T-cell (primary cell): ENCODE measurements at regions not wholly inside any gene's neighbourhood (a gene's known extent, or its start where the extent isn't known, plus 50 kb on each side); places are given as distances from the start of the nearest gene placed in this dataset.
"Not testable (repeated sequence)": the region's sequence is repeated elsewhere in the genome, so short reads cannot be mapped to it uniquely, and the experiment has no call there.

ENCODE experiments used
- ATAC-seq, 4 experiments: fragments of 200-7000 bp in 3 of 4; fragments of 150-1000 bp in 1 of 4; cut with Tn5 transposase; replicated peaks in 1 of 4; 1 replicate in 3 of 4; 2 replicates in 1 of 4; pipeline ENCODE4 v1.10.0; 2021; ENCODE audit warnings: moderate library complexity in 3 of 4, mild to moderate bottlenecking in 2 of 4, moderate number of reproducible peaks in 1 of 4
- CTCF ChIA-PET, 2 donors: fragments of 300-600 bp; sonication (Branson Sonifier 250); formaldehyde crosslinking; loops; one replicate each; lab custom pipeline; 2022; ENCODE audit warnings: antibody characterized with exemption in 2 of 2; lab: Charles Lee
- POLR2A ChIA-PET, 2 donors: fragments of 300-600 bp; sonication (Branson Sonifier 250); formaldehyde crosslinking; loops; one replicate each; lab custom pipeline; 2022; ENCODE audit warnings: antibody characterized with exemption in 2 of 2; lab: Charles Lee
- DNase-seq, 35 experiments: peaks; one replicate each; pipeline versions ENCODE4 v3.0.0 to v3.0.0-alpha.2; 2013 to 2023
- H3K27ac ChIP-seq: one replicate; pipeline ENCODE4 v1.5.1; 2013; ENCODE audit warnings: low read length
- H3K27me3 ChIP-seq, 2 experiments: replicated peaks in 1 of 2; 1 replicate in 1 of 2; 2 replicates in 1 of 2; pipeline versions ENCODE4 v1.6.1 to v1.7.0; 2013; ENCODE audit warnings: low read length in 1 of 2, mixed read lengths in 1 of 2; ENCODE audit not compliant: control insufficient read depth in 2 of 2, insufficient read depth in 2 of 2; ENCODE audit errors: extremely low read depth in 1 of 2
- H3K36me3 ChIP-seq, 2 donors: 1 replicate in 1 of 2; 2 replicates in 1 of 2; pipeline versions ENCODE4 v1.6.1 to v1.7.0; 2013; ENCODE audit warnings: low read length in 1 of 2; ENCODE audit not compliant: control insufficient read depth in 2 of 2, insufficient read depth in 1 of 2; ENCODE audit errors: extremely low read depth in 1 of 2
- H3K4me1 ChIP-seq, 2 experiments: 1 replicate in 1 of 2; 2 replicates in 1 of 2; pipeline versions ENCODE4 v1.6.1 to v1.7.0; 2013; ENCODE audit warnings: low read length in 2 of 2, mixed read lengths in 1 of 2; ENCODE audit not compliant: insufficient read depth in 2 of 2, control insufficient read depth in 1 of 2; ENCODE audit errors: extremely low read depth in 1 of 2
- H3K4me3 ChIP-seq, 2 donors: 1 replicate in 1 of 2; 2 replicates in 1 of 2; pipeline versions ENCODE4 v1.5.1 to v1.7.0; 2013; ENCODE audit warnings: mild to moderate bottlenecking in 2 of 2, low read length in 1 of 2, moderate library complexity in 1 of 2; ENCODE audit not compliant: control insufficient read depth in 1 of 2; ENCODE audit errors: extremely low read depth in 1 of 2
- H3K9me3 ChIP-seq: 2 replicates; pipeline ENCODE4 v1.7.0; 2013
- H3K27ac Mint-ChIP-seq, 2 donors: one replicate each; pipeline ENCODE4 v1.8.0; 2020 to 2021; ENCODE audit warnings: mild to moderate bottlenecking in 2 of 2, mixed read lengths in 2 of 2
- H3K27me3 Mint-ChIP-seq, 2 donors: one replicate each; pipeline ENCODE4 v1.8.0; 2021 to 2022; ENCODE audit warnings: mixed read lengths in 2 of 2
- H3K36me3 Mint-ChIP-seq: one replicate; pipeline ENCODE4 v1.8.0; 2021; ENCODE audit warnings: mixed read lengths
- H3K4me1 Mint-ChIP-seq, 3 donors: one replicate each; pipeline ENCODE4 v1.8.0; 2020 to 2022; ENCODE audit warnings: mixed read lengths in 3 of 3, mild to moderate bottlenecking in 1 of 3
- H3K4me3 Mint-ChIP-seq, 3 donors: one replicate each; pipeline ENCODE4 v1.8.0; 2020 to 2022; ENCODE audit warnings: mild to moderate bottlenecking in 3 of 3, mixed read lengths in 3 of 3, moderate library complexity in 3 of 3
- H3K9me3 Mint-ChIP-seq, 3 donors: one replicate each; pipeline ENCODE4 v1.8.0; 2020 to 2022; ENCODE audit warnings: mixed read lengths in 3 of 3
- WGBS: methylation state at CpG from one replicate; pipeline ENCODE4 v1.1.5; 2013; ENCODE audit warnings: missing lambda C conversion rate; ENCODE audit not compliant: insufficient coverage; 5-methylcytosine and 5-hydroxymethylcytosine counted together

DNA sequence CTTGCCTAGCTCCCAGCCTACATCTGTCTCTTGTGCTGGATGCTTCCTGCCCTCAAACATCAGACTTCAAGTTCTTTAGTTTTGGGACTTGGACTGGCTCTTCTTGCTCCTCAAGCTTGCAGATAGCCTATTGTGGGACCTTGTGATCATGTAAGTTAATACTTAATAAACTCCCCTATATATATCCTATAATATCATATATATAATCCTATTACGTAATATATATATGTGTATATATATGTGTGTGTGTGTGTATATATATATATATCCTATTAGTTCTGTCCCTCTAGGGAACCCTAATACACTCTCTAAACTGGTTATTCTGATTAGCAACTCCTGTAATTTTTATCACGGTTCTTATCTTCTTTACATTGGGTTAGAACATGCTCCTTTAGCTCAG, 274.9 kb upstream of the USP25 start:
- H3K27ac ChIP-seq, H3K27ac Mint-ChIP-seq, H3K4me1 Mint-ChIP-seq, POLR2A ChIA-PET, H3K36me3 Mint-ChIP-seq, H3K4me3 ChIP-seq, H3K9me3 Mint-ChIP-seq, H3K4me3 Mint-ChIP-seq, H3K27me3 ChIP-seq, DNase-seq, H3K4me1 ChIP-seq, H3K36me3 ChIP-seq, H3K9me3 ChIP-seq, ATAC-seq, CTCF ChIA-PET, H3K27me3 Mint-ChIP-seq: not testable (repeated sequence)
- 100% methylated on average over 1 of the region's 2 CpGs for WGBS

DNA sequence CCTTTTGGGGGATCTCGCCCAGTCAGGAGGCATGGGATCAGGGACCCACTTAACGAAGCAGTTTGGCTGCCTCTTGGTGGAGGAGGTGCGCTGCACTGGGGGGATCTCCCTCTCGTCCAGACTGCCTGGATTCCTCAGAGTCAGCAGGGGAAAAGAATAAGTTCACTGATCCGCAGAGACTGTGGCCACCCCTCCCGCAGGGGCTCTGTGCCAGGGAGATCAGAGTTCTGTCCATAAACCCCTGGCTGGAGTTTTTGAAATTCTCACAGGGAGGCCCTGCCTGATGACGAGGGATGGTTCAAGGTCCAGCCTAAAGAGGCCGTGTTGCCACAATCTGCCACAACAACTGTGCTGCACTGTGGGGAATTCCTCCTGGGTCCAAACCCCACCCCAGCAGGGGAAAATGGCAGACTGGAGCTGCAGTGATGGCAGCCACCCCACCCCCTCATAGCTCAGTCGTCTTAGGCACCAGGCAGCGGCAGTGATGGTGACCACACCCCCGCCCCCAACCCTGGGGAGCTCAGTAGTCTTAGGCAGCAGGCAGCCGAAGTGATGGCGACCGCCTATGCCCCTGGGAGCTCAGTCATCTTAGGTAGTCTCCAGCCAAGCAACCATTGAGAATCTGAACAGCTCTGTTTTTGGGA, 273.8 kb upstream of the USP25 start:
- Mint-ChIP-seq H3K4me3 (no peak overlapping the region), H3K27ac (no peak overlapping the region), H3K9me3 (no peaks in the 10 kb centered on the region), H3K36me3 (no peaks in the 10 kb centered on the region), H3K27me3 (no peaks in the 10 kb centered on the region), H3K4me1 (no peaks in the 10 kb centered on the region)
- H3K4me1 ChIP-seq: no peaks in the 10 kb centered on the region
- H3K9me3 ChIP-seq: no peaks in the 10 kb centered on the region
- DNase-seq: no peak
- H3K27me3 ChIP-seq: no peaks in the 10 kb centered on the region
- 95% methylated on average over 12 of the region's 14 CpGs for WGBS
- no peaks in the 10 kb centered on the region for H3K36me3 ChIP-seq
- POLR2A ChIA-PET: no interaction called here
- CTCF ChIA-PET: no interaction called here
- ATAC-seq: no peak
- H3K27ac ChIP-seq: no peak overlapping the region
- no peak overlapping the region for H3K4me3 ChIP-seq

DNA sequence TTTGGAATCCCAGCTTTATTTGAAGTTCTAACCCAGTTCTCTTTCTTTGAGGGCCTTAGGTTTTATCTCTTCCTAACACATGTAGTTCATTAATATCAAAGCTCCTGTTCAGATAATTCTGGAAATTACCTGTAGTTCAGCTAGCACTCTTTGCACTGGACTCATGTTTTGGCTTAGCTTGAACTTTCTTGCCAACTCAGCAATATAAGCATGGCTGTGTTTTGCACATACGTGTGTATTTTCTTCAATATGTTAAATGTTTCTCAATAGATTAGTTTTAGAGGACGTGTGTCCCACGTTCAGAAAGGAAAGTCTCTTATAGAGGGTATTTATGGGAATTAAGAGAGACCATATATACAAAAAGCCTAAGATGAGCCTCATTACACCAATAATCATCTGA, 271.8 kb upstream of the USP25 start:
- ChIA-PET CTCF (no interaction called here), POLR2A (no interaction called here)
- no peaks in the 10 kb centered on the region for H3K9me3 Mint-ChIP-seq
- H3K27me3 ChIP-seq: no peaks in the 10 kb centered on the region
- no peak overlapping the region for H3K4me3 Mint-ChIP-seq
- H3K36me3 ChIP-seq: no peaks in the 10 kb centered on the region
- H3K27me3 Mint-ChIP-seq: peaks cover 4 to 7% of the 10 kb centered on the region in 2 donors
- no peaks in the 10 kb centered on the region for H3K4me1 ChIP-seq
- H3K27ac ChIP-seq: no peak overlapping the region
- H3K36me3 Mint-ChIP-seq: no peaks in the 10 kb centered on the region
- no peaks in the 10 kb centered on the region for H3K9me3 ChIP-seq
- DNase-seq: no peak
- no peaks in the 10 kb centered on the region for H3K4me1 Mint-ChIP-seq
- no CpG with 5 or more reads among the region's 3 CpGs for WGBS
- ATAC-seq: no peak
- no peak overlapping the region for H3K4me3 ChIP-seq
- no peak overlapping the region for H3K27ac Mint-ChIP-seq

DNA sequence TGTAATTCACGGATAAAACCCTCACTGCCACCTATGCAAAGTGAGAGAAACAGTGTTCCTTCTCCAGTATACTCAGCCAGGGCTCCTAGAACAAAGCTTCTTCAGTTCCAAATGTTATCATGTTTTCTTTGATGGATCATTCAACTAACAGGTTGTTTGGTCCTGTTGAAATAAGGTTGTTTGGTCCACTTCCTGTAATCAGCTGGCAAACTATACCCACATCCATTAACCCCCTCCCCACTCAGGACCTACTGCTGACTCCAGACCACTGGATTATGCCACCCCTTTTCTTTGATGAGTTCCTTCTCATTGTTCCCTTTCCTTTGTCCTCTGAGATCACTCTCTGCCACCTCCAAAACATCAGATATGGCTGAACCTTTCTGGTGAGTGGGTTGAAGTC, 267.7 kb upstream of the USP25 start:
- ChIA-PET POLR2A (no interaction called here), CTCF (interaction anchor here in 1 of 2 donors (0.6 kb wide), 1 partner anchor 77 kb away, joined by 3 read pairs; no protein-coding TSS in a partner anchor)
- H3K36me3 ChIP-seq: no peaks in the 10 kb centered on the region
- peaks cover 4 to 8% of the 10 kb centered on the region in 2 donors for H3K27me3 Mint-ChIP-seq
- no peak overlapping the region for H3K27ac ChIP-seq
- H3K4me3 ChIP-seq: no peak overlapping the region
- H3K36me3 Mint-ChIP-seq: no peaks in the 10 kb centered on the region
- H3K4me3 Mint-ChIP-seq: no peak overlapping the region
- ATAC-seq (no peak), DNase-seq (no peak)
- H3K27me3 ChIP-seq: no peaks in the 10 kb centered on the region
- no peak overlapping the region for H3K27ac Mint-ChIP-seq
- H3K4me1 Mint-ChIP-seq: no peaks in the 10 kb centered on the region
- WGBS: no CpG with 5 or more reads among the region's 1 CpG
- H3K9me3 ChIP-seq: no peaks in the 10 kb centered on the region
- H3K4me1 ChIP-seq: no peaks in the 10 kb centered on the region
- peaks cover 0 to 3% (median 0%) of the 10 kb centered on the region in 3 donors for H3K9me3 Mint-ChIP-seq

DNA sequence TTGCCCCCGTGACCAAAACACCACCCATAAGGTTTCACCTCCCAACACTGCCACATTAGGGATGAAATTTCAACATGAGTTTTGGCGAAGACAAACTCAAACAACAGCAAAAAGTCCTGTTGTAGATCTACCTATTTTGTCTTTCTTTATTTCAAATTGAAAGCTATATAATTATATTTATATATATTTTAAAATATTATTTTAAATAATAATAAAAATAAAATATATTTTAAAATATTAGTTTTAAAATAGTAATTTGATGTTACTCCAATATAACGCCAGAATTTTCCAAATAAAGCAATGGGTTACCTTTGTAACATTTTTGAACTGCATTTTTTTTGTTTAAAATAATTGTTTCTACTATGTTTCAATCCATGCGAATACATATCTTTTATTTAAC, 263.5 kb upstream of the USP25 start:
- POLR2A ChIA-PET: interaction anchor here in 1 of 2 donors (0.6 kb wide), 1 partner anchor 249 kb away, joined by 3 read pairs; no protein-coding TSS in a partner anchor

DNA sequence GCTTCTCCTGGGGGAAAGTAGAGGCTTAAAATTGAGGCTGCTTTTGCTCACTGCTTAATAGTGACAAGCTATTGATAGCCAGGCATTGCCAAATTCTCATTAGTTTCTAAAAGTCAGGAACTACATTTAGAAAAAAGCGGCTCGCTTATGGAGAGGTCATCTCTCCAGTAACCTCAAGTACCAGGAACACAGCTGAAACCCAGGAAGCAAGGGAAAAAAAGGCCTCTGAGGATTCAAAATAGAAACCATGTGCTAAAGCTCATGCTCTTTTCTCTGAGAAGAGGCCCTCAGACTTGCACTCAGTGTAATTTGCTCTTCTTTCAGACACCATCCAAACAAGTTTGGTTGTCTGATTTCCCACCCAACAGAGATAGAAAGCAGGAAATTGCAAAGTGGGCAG, 261.4 kb upstream of the USP25 start:
- Histone ChIP-seq H3K4me1 (no peaks in the 10 kb centered on the region), H3K4me3 (no peak overlapping the region), H3K27ac (no peak overlapping the region), H3K9me3 (no peaks in the 10 kb centered on the region), H3K36me3 (no peaks in the 10 kb centered on the region), H3K27me3 (no peaks in the 10 kb centered on the region)
- Mint-ChIP-seq H3K27ac (no peak overlapping the region), H3K36me3 (no peaks in the 10 kb centered on the region), H3K9me3 (peaks cover 0 to 3% (median 0%) of the 10 kb centered on the region in 3 donors), H3K4me1 (no peaks in the 10 kb centered on the region), H3K4me3 (no peak overlapping the region), H3K27me3 (peaks cover under 1 to 5% of the 10 kb centered on the region in 2 donors)
- DNase-seq: no peak
- ATAC-seq: no peak
- WGBS: no CpG with 5 or more reads among the region's 2 CpGs
- CTCF ChIA-PET: interaction anchor here in 1 of 2 donors (0.6 to 1.5 kb wide), 2 partner anchors 14 to 16 kb away, joined by 4 read pairs; no protein-coding TSS in a partner anchor
- POLR2A ChIA-PET: interaction anchor here in 1 of 2 donors (0.7 kb wide), 1 partner anchor 191 kb away, joined by 8 read pairs; no protein-coding TSS in a partner anchor

More for the DNA sequence above, 263.5 kb upstream of the USP25 start:
- Histone ChIP-seq H3K9me3 (no peaks in the 10 kb centered on the region), H3K4me1 (no peaks in the 10 kb centered on the region), H3K27ac (no peak overlapping the region), H3K36me3 (no peaks in the 10 kb centered on the region), H3K27me3 (no peaks in the 10 kb centered on the region), H3K4me3 (no peak overlapping the region)
- no CpG with 5 or more reads among the region's 4 CpGs for WGBS
- no peaks in the 10 kb centered on the region for H3K4me1 Mint-ChIP-seq
- H3K4me3 Mint-ChIP-seq: no peak overlapping the region
- no peak for ATAC-seq
- no peak overlapping the region for H3K27ac Mint-ChIP-seq
- no peak for DNase-seq
- no peaks in the 10 kb centered on the region for H3K36me3 Mint-ChIP-seq
- peaks cover 0 to 3% (median 0%) of the 10 kb centered on the region in 3 donors for H3K9me3 Mint-ChIP-seq
- CTCF ChIA-PET: no interaction called here
- H3K27me3 Mint-ChIP-seq: peaks cover 4 to 10% of the 10 kb centered on the region in 2 donors
